Uterus (tissue), 2 donors: ENCODE measurements at regions not wholly inside any gene's neighbourhood (a gene's known extent, or its start where the extent isn't known, plus 50 kb on each side); places are given as distances from the start of the nearest gene placed in this dataset.

Experiments
- POLR2A ChIP-seq, 2 donors: fragments of 450-650 bp; IDR thresholded peaks; one replicate each; pipeline ENCODE4 v1.6.1; 2016; ENCODE audit warnings: antibody characterized with exemption in 2 of 2, mild to moderate bottlenecking in 1 of 2, moderate library complexity in 1 of 2
- TF ChIP-seq, protein P1 (sequence below), 4 experiments: fragments of 200-600 bp in 2 of 4; fragments of 450-650 bp in 2 of 4; sonication (generic) in 2 of 4; IDR thresholded peaks; one replicate each; pipeline ENCODE4 v1.5.1; 2016 to 2019; ENCODE audit warnings: antibody characterized with exemption in 4 of 4, mild to moderate bottlenecking in 2 of 4, moderate library complexity in 1 of 4

DNA sequence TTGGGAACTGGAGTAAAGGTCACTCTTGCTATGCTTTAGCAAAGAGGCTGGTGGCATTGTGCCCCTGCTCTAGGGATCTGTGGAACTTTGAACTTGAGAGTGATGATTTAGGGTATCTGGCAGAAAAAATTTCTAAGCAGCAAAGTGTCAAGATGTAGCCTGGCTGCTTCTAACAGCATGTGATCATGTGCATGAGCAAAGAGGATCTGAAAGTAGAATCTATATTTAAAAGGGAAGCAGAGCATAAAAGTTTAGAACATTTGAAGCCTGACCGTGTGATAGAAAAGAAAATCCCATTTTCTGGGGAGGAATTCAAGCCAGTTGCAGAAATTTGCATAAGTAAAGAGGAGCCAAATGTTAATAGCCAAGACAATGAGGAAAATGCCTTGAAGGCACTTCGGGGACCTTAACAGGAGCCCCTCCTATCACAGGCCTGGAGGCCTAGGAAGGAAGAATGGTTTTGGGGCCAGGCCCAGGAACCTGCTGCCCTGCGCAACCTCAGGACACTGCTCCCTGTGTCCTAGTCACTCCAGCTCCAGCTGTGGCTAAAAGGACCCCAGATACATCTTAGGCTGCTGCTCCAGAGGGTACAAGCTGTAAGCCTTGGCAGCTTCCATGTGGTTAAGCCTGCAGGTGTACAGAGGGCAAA lies 212.2 kb upstream of the LINGO1 start:
- TF ChIP-seq, protein P1, sequence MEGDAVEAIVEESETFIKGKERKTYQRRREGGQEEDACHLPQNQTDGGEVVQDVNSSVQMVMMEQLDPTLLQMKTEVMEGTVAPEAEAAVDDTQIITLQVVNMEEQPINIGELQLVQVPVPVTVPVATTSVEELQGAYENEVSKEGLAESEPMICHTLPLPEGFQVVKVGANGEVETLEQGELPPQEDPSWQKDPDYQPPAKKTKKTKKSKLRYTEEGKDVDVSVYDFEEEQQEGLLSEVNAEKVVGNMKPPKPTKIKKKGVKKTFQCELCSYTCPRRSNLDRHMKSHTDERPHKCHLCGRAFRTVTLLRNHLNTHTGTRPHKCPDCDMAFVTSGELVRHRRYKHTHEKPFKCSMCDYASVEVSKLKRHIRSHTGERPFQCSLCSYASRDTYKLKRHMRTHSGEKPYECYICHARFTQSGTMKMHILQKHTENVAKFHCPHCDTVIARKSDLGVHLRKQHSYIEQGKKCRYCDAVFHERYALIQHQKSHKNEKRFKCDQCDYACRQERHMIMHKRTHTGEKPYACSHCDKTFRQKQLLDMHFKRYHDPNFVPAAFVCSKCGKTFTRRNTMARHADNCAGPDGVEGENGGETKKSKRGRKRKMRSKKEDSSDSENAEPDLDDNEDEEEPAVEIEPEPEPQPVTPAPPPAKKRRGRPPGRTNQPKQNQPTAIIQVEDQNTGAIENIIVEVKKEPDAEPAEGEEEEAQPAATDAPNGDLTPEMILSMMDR (IDR thresholded peaks at IDR 0.05), result no peak
- TF ChIP-seq POLR2A (IDR thresholded peaks at IDR 0.05), result no peak
